AG09319 (cell line): ENCODE measurements at regions not wholly inside any gene's neighbourhood (a gene's known extent, or its start where the extent isn't known, plus 50 kb on each side); places are given as distances from the start of the nearest gene placed in this dataset.

ENCODE experiments used
- DNase-seq: peaks from one replicate; pipeline ENCODE4 v3.0.0-alpha.2; 2010; ENCODE audit warnings: low read depth; ENCODE audit errors: extremely low read depth
- TF ChIP-seq, protein P1 (sequence below): IDR thresholded peaks from 2 replicates; pipeline ENCODE4 v1.5.1; 2011; ENCODE audit warnings: low read depth, mild to moderate bottlenecking, inconsistent platforms, low read length, moderate library complexity

DNA sequence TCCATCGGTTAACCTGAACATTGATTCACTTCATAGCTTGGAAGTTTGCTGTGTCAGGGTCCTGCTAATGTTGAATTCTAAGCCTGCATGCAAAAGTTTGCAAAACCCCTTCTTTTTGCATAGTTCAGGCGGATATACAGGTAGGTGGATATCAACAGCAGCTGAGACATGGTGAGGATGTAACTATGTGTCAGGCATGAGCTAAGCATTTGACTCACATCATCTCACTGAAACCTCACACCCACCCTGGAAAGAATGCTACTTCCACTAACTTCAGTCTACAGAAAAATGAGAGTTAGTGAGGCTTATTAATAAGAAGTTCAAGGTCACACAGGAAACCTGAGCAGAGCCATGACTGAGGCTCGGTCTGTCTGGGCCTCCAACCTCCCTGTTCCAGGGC is 276.9 kb downstream of the BMP7 start:
- TF ChIP-seq, protein P1, sequence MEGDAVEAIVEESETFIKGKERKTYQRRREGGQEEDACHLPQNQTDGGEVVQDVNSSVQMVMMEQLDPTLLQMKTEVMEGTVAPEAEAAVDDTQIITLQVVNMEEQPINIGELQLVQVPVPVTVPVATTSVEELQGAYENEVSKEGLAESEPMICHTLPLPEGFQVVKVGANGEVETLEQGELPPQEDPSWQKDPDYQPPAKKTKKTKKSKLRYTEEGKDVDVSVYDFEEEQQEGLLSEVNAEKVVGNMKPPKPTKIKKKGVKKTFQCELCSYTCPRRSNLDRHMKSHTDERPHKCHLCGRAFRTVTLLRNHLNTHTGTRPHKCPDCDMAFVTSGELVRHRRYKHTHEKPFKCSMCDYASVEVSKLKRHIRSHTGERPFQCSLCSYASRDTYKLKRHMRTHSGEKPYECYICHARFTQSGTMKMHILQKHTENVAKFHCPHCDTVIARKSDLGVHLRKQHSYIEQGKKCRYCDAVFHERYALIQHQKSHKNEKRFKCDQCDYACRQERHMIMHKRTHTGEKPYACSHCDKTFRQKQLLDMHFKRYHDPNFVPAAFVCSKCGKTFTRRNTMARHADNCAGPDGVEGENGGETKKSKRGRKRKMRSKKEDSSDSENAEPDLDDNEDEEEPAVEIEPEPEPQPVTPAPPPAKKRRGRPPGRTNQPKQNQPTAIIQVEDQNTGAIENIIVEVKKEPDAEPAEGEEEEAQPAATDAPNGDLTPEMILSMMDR = no peak
- no peak for DNase-seq

DNA sequence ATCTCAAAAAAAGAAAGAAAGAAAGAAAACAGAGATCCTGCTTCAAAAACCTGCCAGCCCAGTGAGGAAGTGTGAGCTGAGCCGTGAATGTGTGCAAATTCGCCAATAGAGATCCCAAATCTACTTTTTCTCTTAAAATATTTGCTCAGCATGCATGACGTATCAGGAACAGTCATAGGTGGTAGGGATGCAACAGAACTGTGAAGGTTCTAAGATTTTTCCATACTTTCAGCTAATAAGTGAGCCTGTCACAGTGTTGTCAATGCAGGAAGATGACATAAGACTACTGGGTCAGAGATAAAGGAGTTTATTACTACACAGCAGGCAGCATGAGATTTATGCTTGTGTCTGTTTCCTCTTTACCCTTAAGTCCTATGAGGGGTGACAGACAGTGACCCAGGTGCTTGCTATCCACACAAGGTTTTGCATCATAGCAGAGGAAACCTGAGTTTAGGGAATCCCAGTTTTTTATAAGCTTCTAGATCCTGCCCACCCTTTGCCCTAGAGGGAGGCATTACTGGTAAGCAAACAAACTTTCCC is 273.4 kb downstream of the BMP7 start:
- TF ChIP-seq, protein P1 = no peak
- DNase-seq = no peak

DNA sequence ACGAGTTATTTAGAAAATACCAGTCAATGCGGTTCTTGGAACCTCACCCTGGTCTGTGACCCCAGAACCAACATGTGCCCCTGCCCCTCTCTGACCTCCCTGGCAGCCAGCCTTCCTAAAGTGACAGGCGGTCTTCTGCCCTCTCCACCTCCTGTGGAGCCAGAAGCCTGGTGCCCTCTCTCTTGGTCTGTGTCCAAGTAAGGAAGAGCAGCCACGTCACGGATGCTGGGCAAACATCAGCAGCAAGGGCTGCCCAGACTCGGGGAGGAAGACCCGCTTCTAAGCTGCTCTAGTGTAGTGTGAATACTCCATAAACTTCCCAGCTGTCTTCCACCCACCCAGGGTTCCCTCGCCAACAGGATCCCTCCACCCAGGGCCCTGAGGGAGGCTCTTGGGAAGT is 272.4 kb downstream of the BMP7 start:
- TF ChIP-seq, protein P1 = no peak

DNA sequence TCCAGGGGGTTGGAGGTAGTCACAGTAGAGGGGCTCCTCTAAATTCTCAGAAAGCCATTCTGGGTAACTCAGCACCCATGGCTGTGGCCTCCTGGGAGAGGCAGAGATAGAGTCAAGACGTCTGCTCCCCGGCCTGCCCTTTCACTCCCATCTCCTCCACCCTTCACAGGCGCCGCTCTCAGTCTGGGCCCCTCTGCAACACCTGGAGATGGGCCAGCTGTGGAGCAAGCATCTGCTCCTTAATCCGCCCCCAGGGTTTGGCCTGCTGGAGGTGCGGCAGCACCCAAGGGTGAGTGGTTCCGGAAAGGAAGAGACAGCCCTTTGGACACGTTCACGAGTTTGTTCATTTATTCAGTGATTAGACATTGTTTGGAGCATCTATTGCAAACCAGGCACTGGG is 271.3 kb downstream of the BMP7 start:
- no peak for DNase-seq
- TF ChIP-seq, protein P1 = no peak

More for the DNA sequence above, 272.4 kb downstream of the BMP7 start:
- DNase-seq = no peak

DNA sequence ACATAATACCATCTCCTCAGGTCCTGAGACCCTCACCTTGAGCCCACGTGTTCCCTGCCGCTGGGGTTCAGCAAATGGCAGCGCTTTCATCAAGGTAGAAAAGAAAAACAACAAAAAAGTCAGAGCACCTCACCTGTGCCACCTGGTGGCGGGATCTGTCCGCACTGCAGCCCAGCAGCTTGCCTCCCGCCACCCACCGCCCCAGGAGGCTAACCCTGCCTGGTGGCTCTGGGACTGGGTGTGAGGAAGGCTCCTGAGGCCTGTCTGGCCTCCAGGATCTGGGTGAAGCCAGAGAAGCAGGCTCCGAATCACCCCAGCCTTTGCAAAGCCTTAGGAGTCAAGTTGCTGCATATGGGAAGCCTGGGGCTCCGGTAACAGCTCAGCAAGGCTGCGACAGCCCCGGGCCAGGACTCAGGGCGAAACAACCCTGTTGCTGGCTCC is 270.8 kb downstream of the BMP7 start:
- no peak for DNase-seq
- TF ChIP-seq, protein P1 = peak; percentile 46

DNA sequence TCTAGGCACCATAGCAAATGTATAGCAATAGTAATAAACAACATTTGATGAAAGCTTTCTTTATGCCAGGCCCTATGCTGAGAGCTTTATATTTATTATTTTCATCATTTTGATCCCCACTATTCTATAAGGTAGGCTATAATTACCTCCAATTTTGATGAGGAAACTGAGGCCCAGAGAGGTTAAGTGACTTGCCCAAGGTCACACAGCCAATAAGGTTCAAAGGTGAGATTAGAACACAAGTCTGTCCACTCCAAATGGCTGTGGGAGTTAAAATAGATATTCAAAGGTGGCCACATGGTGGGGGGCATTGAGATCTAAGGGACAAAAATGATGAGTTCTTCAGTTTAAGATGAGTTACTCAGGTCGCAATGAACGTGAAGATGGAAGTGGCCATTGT is 269.9 kb downstream of the BMP7 start:
- DNase-seq = no peak
- TF ChIP-seq, protein P1 = no peak

DNA sequence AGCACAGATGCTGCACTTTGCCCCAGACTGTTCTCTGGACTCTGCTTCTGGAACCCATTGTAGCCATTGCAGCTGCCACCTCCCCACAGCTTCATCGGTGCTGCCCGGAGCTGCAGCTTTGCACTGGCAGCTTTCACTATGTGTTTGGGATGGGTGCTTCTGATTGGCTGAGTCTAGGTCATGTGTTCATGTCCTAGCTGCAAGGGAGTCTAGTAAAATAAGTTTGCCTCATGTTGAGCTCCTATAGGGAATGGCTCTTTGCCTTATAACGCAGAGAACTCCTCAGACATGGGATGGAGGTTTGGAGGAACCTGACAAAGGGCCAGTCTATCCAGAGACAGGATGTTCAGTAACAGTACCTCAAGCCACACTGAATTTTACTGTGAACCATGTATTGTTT is 268.0 kb downstream of the BMP7 start:
- DNase-seq = no peak
- TF ChIP-seq, protein P1 = no peak
